HCT116 (cell line): ENCODE measurements at regions not wholly inside any gene's neighbourhood (a gene's known extent, or its start where the extent isn't known, plus 50 kb on each side); places are given as distances from the start of the nearest gene placed in this dataset.

Experiments
- ATAC-seq: fragments of 200-7000 bp; cut with Tn5 transposase; 2 replicates; pipeline ENCODE4 v1.9.1; 2020; ENCODE audit warnings: mild to moderate bottlenecking, moderate library complexity
- BruUV-seq: library from RNA; stranded (reverse); fragments of 400-500 nt; replicated peaks from 2 replicates; lab custom pipeline; 2021; lab: Mats Ljungman, UMichigan
- CTCF ChIA-PET: fragments of 300-600 bp; sonication (Branson Sonifier 250); formaldehyde crosslinking; loops from one replicate; lab custom pipeline; 2021; ENCODE audit warnings: antibody characterized with exemption; lab: Charles Lee
- POLR2A ChIA-PET: fragments of 300-600, 350-600 bp; sonication (Branson Sonifier 250); formaldehyde crosslinking; loops from one replicate; lab custom pipeline; 2021; ENCODE audit warnings: antibody characterized with exemption; lab: Charles Lee
- RAD21 ChIA-PET, 2 experiments: fragments of 300-600 bp; sonication (Branson Sonifier 250); formaldehyde crosslinking; loops; one replicate each; lab custom pipeline; 2023; ENCODE audit warnings: low total read pairs in 2 of 2; ENCODE audit not compliant: uncharacterized antibody in 2 of 2, unreplicated experiment in 2 of 2, low non-redundant PET in 1 of 2; lab: Charles Lee
- DNase-seq: peaks from one replicate; pipeline ENCODE4 v3.0.0-alpha.2; 2010; ENCODE audit warnings: low read depth, low spot score
- H2AFZ ChIP-seq: fragments of 200-600 bp; shearing (Covaris generic), sonication (generic); 2 replicates; pipeline ENCODE4 v1.6.1; 2017; ENCODE audit warnings: low read depth, mixed run types, mixed read lengths, antibody characterized with exemption, low read length; ENCODE audit not compliant: poor library complexity, severe bottlenecking
- H3K27ac ChIP-seq: 2 replicates; pipeline ENCODE4 v1.5.1; 2012; ENCODE audit warnings: low read depth, low read length
- H3K27me3 ChIP-seq: fragments of 200-600 bp; sonication (generic); 2 replicates; pipeline ENCODE4 v1.6.1; 2016; ENCODE audit warnings: mixed run types, low read length, mixed read lengths; ENCODE audit not compliant: insufficient read depth
- H3K36me3 ChIP-seq, 2 experiments: fragments of 200-500 bp in 1 of 2; fragments of 200-600 bp in 1 of 2; sonication (Bioruptor generic) in 1 of 2; sonication (generic) in 1 of 2; 2 replicates each; pipeline versions ENCODE4 v1.5.1 to v1.6.1; 2014 to 2016; ENCODE audit warnings: low read length in 2 of 2, inconsistent platforms in 1 of 2, mixed read lengths in 1 of 2, mixed run types in 1 of 2; ENCODE audit not compliant: insufficient read depth in 2 of 2, control insufficient read depth in 1 of 2
- H3K4me1 ChIP-seq, 2 experiments: fragments of 200-600 bp in 1 of 2; sonication (generic) in 1 of 2; 2 replicates each; pipeline versions ENCODE4 v1.5.1 to v1.6.1; 2012 to 2017; ENCODE audit warnings: low read length in 2 of 2, inconsistent platforms in 1 of 2, mild to moderate bottlenecking in 1 of 2, mixed read lengths in 1 of 2, mixed run types in 1 of 2, moderate library complexity in 1 of 2; ENCODE audit not compliant: insufficient read depth in 2 of 2, control insufficient read depth in 1 of 2
- H3K4me2 ChIP-seq: fragments of 200-600 bp; sonication (generic); 2 replicates; pipeline ENCODE4 v1.6.1; 2017; ENCODE audit warnings: mixed run types, low read length, mixed read lengths
- H3K4me3 ChIP-seq, 2 experiments: fragments of 200-600 bp in 1 of 2; sonication (generic) in 1 of 2; replicated peaks in 1 of 2; 2 replicates each; pipeline ENCODE4 v1.5.1; 2011 to 2016; ENCODE audit warnings: low read length in 2 of 2, control low read depth in 1 of 2, low read depth in 1 of 2, mild to moderate bottlenecking in 1 of 2, mixed read lengths in 1 of 2, mixed run types in 1 of 2
- H3K79me2 ChIP-seq: fragments of 200-600 bp; sonication (generic); 2 replicates; pipeline ENCODE4 v1.6.1; 2017; ENCODE audit warnings: mild to moderate bottlenecking, mixed run types, low read length, moderate library complexity, mixed read lengths; ENCODE audit not compliant: insufficient read depth
- H3K9ac ChIP-seq: fragments of 200-600 bp; sonication (generic); 2 replicates; pipeline ENCODE4 v1.6.1; 2016; ENCODE audit warnings: low read length, mixed read lengths
- H3K9me2 ChIP-seq: fragments of 200-600 bp; sonication (generic), shearing (Covaris generic); 2 replicates; pipeline ENCODE4 v1.6.1; 2017; ENCODE audit warnings: mixed run types, mild to moderate bottlenecking, moderate library complexity; ENCODE audit not compliant: insufficient read depth
- H3K9me3 ChIP-seq, 2 experiments: fragments of 200-500 bp in 1 of 2; fragments of 200-600 bp in 1 of 2; sonication (Bioruptor generic) in 1 of 2; sonication (generic) in 1 of 2; 2 replicates each; pipeline ENCODE4 v1.6.1; 2014 to 2017; ENCODE audit warnings: low read length in 2 of 2, mixed read lengths in 2 of 2, inconsistent platforms in 1 of 2, low read depth in 1 of 2, mild to moderate bottlenecking in 1 of 2, mixed run types in 1 of 2, moderate library complexity in 1 of 2; ENCODE audit not compliant: control insufficient read depth in 1 of 2, insufficient read depth in 1 of 2
- H4K20me1 ChIP-seq: fragments of 200-600 bp; sonication (generic), shearing (Covaris generic); 2 replicates; pipeline ENCODE4 v1.6.1; 2017; ENCODE audit warnings: mixed run types, mild to moderate bottlenecking, moderate library complexity; ENCODE audit not compliant: insufficient read depth
- CEBPB ChIP-seq: IDR thresholded peaks from 2 replicates; pipeline ENCODE4 v1.6.1; 2012; ENCODE audit warnings: low read depth
- EGR1 ChIP-seq: IDR thresholded peaks from 2 replicates; pipeline ENCODE4 v1.6.1; 2012; ENCODE audit warnings: low read depth
- ELF1 ChIP-seq: IDR thresholded peaks from 2 replicates; pipeline ENCODE4 v1.6.1; 2012; ENCODE audit warnings: low read depth, borderline replicate concordance
- EZH2phosphoT487 ChIP-seq: fragments of 200-600 bp; IDR thresholded peaks from 2 replicates; pipeline ENCODE4 v1.6.1; 2018; ENCODE audit warnings: antibody characterized with exemption, borderline replicate concordance
- FOSL1 ChIP-seq: IDR thresholded peaks from 2 replicates; pipeline ENCODE4 v1.6.1; 2012; ENCODE audit warnings: low read depth
- REST ChIP-seq: IDR thresholded peaks from 2 replicates; pipeline ENCODE4 v1.6.1; 2012; ENCODE audit warnings: low read depth
- SP1 ChIP-seq: IDR thresholded peaks from 2 replicates; pipeline ENCODE4 v1.6.1; 2012; ENCODE audit warnings: low read depth
- TCF7L2 ChIP-seq: IDR thresholded peaks from 2 replicates; pipeline ENCODE4 v1.7.0; 2011; ENCODE audit warnings: borderline replicate concordance, inconsistent platforms; ENCODE audit not compliant: insufficient read depth, insufficient read length; ENCODE audit errors: extremely low read depth
- YY1 ChIP-seq: IDR thresholded peaks from 2 replicates; pipeline ENCODE4 v1.6.1; 2011; ENCODE audit warnings: low read length, low read depth, moderate library complexity, mild to moderate bottlenecking; ENCODE audit not compliant: insufficient replicate concordance; ENCODE audit errors: extremely low read depth
- ZBTB33 ChIP-seq: IDR thresholded peaks from 2 replicates; pipeline ENCODE4 v1.6.1; 2011; ENCODE audit warnings: mild to moderate bottlenecking, low read length, moderate library complexity; ENCODE audit not compliant: insufficient replicate concordance; ENCODE audit errors: extremely low read depth
- ZFX ChIP-seq: fragments of 450-650 bp; IDR thresholded peaks from 2 replicates; pipeline ENCODE4 v1.6.1; 2017
- ZNF274 ChIP-seq: fragments of 200-500 bp; sonication (Bioruptor generic); IDR thresholded peaks from 2 replicates; pipeline ENCODE4 v1.6.1; 2014; ENCODE audit warnings: mild to moderate bottlenecking, low read depth, low read length, inconsistent platforms
- intact Hi-C: fragments of 100-400 bp; cut with micrococcal nuclease; formaldehyde crosslinking; loops from 2 replicates; pipeline ENCODE4 v1.10.0; 2022

- TF ChIP-seq REST = no peak
- TF ChIP-seq ZFX = no peak
- TF ChIP-seq ZBTB33 = no peak
- no peak for TF ChIP-seq TCF7L2
- no peak for TF ChIP-seq FOSL1
Measured at GRCh38 chr11:128254941-128255340, 332.4 kb downstream of the ETS1 start (continued).

- H3K79me2 ChIP-seq = no peaks in the 10 kb centered on the region
- no peaks in the 10 kb centered on the region for H3K9me3 ChIP-seq
- H3K9ac ChIP-seq = no peak overlapping the region
- H3K27ac ChIP-seq = no peak overlapping the region
- no peak for TF ChIP-seq EGR1
- TF ChIP-seq EZH2phosphoT487 = no peak
- no peak for TF ChIP-seq ELF1
- no peak for TF ChIP-seq ZNF274
- no peak for TF ChIP-seq SP1
- TF ChIP-seq YY1 = no peak
- TF ChIP-seq TCF7L2 = no peak
- TF ChIP-seq CEBPB = no peak
- TF ChIP-seq ZBTB33 = no peak
- ChIA-PET RAD21 (no interaction called here), CTCF (no interaction called here), POLR2A (no interaction called here)
- H4K20me1 ChIP-seq = no peaks in the 10 kb centered on the region
- no peaks in the 10 kb centered on the region for H3K9me2 ChIP-seq
- H3K36me3 ChIP-seq = no peaks in the 10 kb centered on the region
- H3K4me2 ChIP-seq = no peak overlapping the region
- H2AFZ ChIP-seq = no peak overlapping the region
- H3K4me1 ChIP-seq = no peaks in the 10 kb centered on the region
- no peaks in the 10 kb centered on the region for H3K27me3 ChIP-seq
- DNase-seq (no peak), ATAC-seq (no peak)
- no peak overlapping the region for H3K4me3 ChIP-seq
- intact Hi-C loops = no loop called here
- BruUV-seq = no TSS peak
Measured at GRCh38 chr11:128251140-128251539, 336.2 kb downstream of the ETS1 start.
